OCI-LY7 (cell line): ENCODE measurements at regions not wholly inside any gene's neighbourhood (a gene's known extent, or its start where the extent isn't known, plus 50 kb on each side); places are given as distances from the start of the nearest gene placed in this dataset.

Experiments used
- CTCF ChIP-seq: fragments of 200-600 bp; sonication (generic); conservative IDR thresholded peaks from 2 replicates; pipeline ENCODE4 v1.5.1; 2014; ENCODE audit warnings: mild to moderate bottlenecking, antibody characterized with exemption, low read length, moderate library complexity, mixed read lengths
- EZH2phosphoT487 ChIP-seq: fragments of 200-600 bp; sonication (generic); IDR thresholded peaks from 2 replicates; pipeline ENCODE4 v1.6.1; 2018; ENCODE audit warnings: low read depth, borderline replicate concordance, mild to moderate bottlenecking, mixed run types, antibody characterized with exemption, low read length, moderate library complexity, mixed read lengths

GRCh38 chr20:24813080-24813479, 136.0 kb upstream of the CST7 start:
- TF ChIP-seq CTCF (no peak), EZH2phosphoT487 (no peak)
